ENCODE measurements at regions not wholly inside any gene's neighbourhood (a gene's known extent, or its start where the extent isn't known, plus 50 kb on each side); places are given as distances from the start of the nearest gene placed in this dataset.

DNA sequence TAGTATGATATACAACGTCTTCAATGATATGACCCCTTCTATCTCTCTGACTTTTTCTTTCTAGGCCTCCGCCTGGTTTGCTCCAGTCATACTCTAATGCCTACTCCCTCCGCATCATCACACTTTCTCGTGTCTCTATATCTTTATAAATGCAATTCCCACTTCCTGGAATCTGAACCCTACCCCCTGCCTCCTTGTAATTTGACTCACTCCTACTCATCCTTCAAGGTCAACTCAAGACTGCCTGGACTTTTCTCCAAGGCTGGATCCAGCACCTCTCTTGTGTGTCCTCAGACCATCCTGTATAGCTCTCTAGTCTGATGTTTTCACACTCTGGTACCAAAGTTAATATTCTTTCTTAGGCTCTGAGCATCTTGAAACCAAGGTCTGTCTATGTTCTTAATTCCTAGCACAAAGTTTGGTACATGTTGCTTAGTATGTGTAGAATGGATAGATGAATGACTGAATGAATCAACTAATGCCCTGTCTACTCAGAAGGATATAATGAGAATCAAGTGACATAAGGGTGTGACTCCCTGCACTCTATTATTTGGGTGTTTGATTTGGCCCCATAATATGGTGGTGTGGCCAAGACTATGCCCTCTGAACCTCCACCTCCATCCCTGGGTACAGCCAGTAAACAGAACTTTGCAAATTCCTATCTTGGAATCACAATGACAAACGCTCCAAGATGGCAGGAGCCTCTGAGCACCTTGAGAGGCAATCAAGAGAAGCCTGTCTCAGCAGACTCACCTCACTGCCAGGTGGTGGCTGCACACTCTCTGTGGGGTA lies 74.3 kb upstream of the SERP2 start:
- peaks cover 66 to 67% of the 10 kb centered on the region in 2 donors for H3K4me1 ChIP-seq
- no peak overlapping the region for H3K4me3 ChIP-seq
- no peaks in the 10 kb centered on the region for H3K36me3 ChIP-seq
- no peaks in the 10 kb centered on the region for H3K9me3 ChIP-seq
- no peak for ATAC-seq
- no peak for DNase-seq
- in situ Hi-C loops (cut with MboI; ENCODE audit: low sequenced_read_pairs in 4 of 4) (no loop called here), intact Hi-C loops (cut with DNase I; ENCODE audit: low total_unique reads) (no loop called here)
- H3K27me3 ChIP-seq = no peaks in the 10 kb centered on the region
- peak overlapping the region in 1 of 4 donors; percentile 89 for H3K27ac ChIP-seq
- TF ChIP-seq, protein P1, sequence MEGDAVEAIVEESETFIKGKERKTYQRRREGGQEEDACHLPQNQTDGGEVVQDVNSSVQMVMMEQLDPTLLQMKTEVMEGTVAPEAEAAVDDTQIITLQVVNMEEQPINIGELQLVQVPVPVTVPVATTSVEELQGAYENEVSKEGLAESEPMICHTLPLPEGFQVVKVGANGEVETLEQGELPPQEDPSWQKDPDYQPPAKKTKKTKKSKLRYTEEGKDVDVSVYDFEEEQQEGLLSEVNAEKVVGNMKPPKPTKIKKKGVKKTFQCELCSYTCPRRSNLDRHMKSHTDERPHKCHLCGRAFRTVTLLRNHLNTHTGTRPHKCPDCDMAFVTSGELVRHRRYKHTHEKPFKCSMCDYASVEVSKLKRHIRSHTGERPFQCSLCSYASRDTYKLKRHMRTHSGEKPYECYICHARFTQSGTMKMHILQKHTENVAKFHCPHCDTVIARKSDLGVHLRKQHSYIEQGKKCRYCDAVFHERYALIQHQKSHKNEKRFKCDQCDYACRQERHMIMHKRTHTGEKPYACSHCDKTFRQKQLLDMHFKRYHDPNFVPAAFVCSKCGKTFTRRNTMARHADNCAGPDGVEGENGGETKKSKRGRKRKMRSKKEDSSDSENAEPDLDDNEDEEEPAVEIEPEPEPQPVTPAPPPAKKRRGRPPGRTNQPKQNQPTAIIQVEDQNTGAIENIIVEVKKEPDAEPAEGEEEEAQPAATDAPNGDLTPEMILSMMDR (IDR thresholded peaks at IDR 0.05 in 4 of 5, conservative IDR thresholded peaks at IDR 0.05 in 1 of 5) = no peak
- no peak for TF ChIP-seq POLR2A (IDR thresholded peaks at IDR 0.05)

DNA sequence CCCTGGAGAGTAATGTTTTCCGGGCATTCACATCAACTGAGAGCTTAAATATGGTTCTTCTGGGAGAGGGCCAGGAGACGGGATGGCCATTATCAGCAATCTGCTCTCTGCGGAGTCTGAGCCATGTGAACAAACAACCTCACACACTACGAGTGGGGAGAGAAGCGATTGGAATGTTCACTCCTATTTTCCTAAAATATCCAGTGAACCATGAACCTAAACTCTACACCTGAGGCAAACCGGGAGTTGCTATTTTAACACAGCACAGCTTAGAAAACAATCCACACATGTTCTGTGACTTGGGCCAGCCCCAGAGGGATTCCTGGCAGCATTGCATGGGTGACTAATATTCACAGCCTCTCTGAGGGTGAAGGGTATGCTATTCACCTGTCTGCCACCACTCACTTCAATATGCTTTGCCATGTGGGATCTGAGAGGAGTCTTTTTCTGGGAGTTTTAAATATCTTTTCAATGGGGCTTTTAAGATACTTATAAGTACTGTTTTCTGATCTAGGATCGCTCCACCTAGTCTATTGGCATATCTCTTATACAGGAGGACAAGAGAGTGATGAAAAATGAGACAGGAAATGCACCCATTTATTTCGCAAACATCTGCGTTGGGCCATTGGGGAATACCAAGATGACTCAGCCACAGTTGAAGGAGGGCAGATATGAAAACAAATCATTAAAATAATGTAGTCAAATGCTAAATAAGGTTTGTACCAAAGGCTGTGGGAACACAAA lies 72.6 kb upstream of the SERP2 start:
- intact Hi-C loops (cut with DNase I; ENCODE audit: low total_unique reads) (loop anchor here (1.0 to 10.0 kb wide), 4 partner anchors 64 to 624 kb away; no protein-coding TSS in a partner anchor), in situ Hi-C loops (cut with MboI; ENCODE audit: low sequenced_read_pairs in 4 of 4) (loop anchor here in 1 of 4 donors (10.0 kb wide), 1 partner anchor 66 kb away; no protein-coding TSS in a partner anchor)
- H3K36me3 ChIP-seq = no peaks in the 10 kb centered on the region
- peak; percentile 93 to 94 for ATAC-seq
- no peaks in the 10 kb centered on the region for H3K9me3 ChIP-seq
- H3K27me3 ChIP-seq = no peaks in the 10 kb centered on the region
- H3K27ac ChIP-seq = peak overlapping the region; percentile 71 to 89 (median 86)
- TF ChIP-seq POLR2A (IDR thresholded peaks at IDR 0.05) = peak in 1 of 2 donors; percentile 25
- TF ChIP-seq, protein P1 (IDR thresholded peaks at IDR 0.05 in 4 of 5, conservative IDR thresholded peaks at IDR 0.05 in 1 of 5) = peak in 1 of 5 experiments; percentile 37
- peaks cover 70 to 79% of the 10 kb centered on the region in 2 donors for H3K4me1 ChIP-seq
- DNase-seq = peak; percentile 84 to 88
- H3K4me3 ChIP-seq = no peak overlapping the region

DNA sequence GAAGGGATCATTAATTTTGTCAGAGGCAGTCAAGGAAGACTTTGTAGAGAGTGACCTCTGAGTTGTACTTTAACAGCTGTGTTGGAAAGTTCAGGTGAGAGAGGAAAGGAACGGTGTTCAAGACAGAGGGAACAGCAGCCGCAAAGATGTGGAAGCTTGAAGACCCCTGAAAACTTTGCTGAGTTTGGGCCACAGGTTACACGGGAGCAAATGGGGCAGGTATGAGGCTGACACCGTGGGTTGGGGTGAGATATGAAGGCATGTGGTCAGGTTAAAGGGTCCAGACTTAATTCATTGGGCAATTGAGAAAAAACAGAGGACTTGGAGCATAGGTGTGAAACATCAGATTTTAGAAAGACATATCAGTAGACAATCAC lies 72.0 kb upstream of the SERP2 start:
- no peak for DNase-seq
- Histone ChIP-seq H3K9me3 (no peaks in the 10 kb centered on the region), H3K36me3 (no peaks in the 10 kb centered on the region), H3K27ac (peak overlapping the region; percentile 71 to 89 (median 86)), H3K4me1 (peaks cover 68 to 77% of the 10 kb centered on the region in 2 donors), H3K4me3 (no peak overlapping the region), H3K27me3 (no peaks in the 10 kb centered on the region)
- TF ChIP-seq, protein P1 (IDR thresholded peaks at IDR 0.05 in 4 of 5, conservative IDR thresholded peaks at IDR 0.05 in 1 of 5) = no peak
- no peak for TF ChIP-seq POLR2A (IDR thresholded peaks at IDR 0.05)
- peak in 1 of 2 donors; percentile 3 for ATAC-seq
- in situ Hi-C loops (cut with MboI; ENCODE audit: low sequenced_read_pairs in 4 of 4) = loop anchor here in 1 of 4 donors (10.0 kb wide), 1 partner anchor 67 kb away; no protein-coding TSS in a partner anchor
- intact Hi-C loops (cut with DNase I; ENCODE audit: low total_unique reads) = loop anchor here (1.0 to 10.0 kb wide), 5 partner anchors 64 to 623 kb away; no protein-coding TSS in a partner anchor

DNA sequence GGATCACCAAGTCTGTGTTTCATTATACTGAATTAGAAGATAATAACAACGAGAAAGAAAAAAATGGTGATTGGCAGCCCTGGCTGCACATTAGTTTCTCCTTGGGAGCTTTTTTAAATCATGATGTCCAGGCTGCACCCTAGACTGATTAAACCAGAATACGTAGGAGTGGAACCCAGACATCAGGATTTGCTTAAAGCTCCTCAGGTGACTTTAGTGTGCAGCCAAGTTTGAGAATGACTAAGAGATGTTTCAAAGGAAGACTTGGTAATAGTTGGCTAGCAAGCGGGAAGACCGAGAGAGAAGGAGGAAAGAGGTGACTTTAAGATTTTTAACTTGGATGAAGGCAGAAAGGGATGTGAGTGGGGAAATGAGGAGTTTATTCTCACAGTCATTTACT lies 71.4 kb upstream of the SERP2 start:
- Histone ChIP-seq H3K4me3 (no peak overlapping the region), H3K4me1 (peaks cover 62 to 75% of the 10 kb centered on the region in 2 donors), H3K27ac (peak overlapping the region; percentile 71 to 89 (median 86)), H3K9me3 (no peaks in the 10 kb centered on the region), H3K27me3 (no peaks in the 10 kb centered on the region), H3K36me3 (no peaks in the 10 kb centered on the region)
- TF ChIP-seq POLR2A (IDR thresholded peaks at IDR 0.05) = no peak
- TF ChIP-seq, protein P1 (IDR thresholded peaks at IDR 0.05 in 4 of 5, conservative IDR thresholded peaks at IDR 0.05 in 1 of 5) = no peak
- in situ Hi-C loops (cut with MboI; ENCODE audit: low sequenced_read_pairs in 4 of 4) = loop anchor here in 1 of 4 donors (10.0 kb wide), 1 partner anchor 67 kb away; no protein-coding TSS in a partner anchor
- DNase-seq (no peak), ATAC-seq (no peak)
- intact Hi-C loops (cut with DNase I; ENCODE audit: low total_unique reads) = loop anchor here (2.0 to 10.0 kb wide), 4 partner anchors 133 to 623 kb away; no protein-coding TSS in a partner anchor
